22Rv1 (cell line): ENCODE measurements at regions not wholly inside any gene's neighbourhood (a gene's known extent, or its start where the extent isn't known, plus 50 kb on each side); places are given as distances from the start of the nearest gene placed in this dataset.

Experiments
- CTCF ChIP-seq: fragments of 450-650 bp; IDR thresholded peaks from 2 replicates; pipeline ENCODE4 v1.5.1; 2017; ENCODE audit warnings: mild to moderate bottlenecking
- ZFX ChIP-seq: fragments of 450-650 bp; IDR thresholded peaks from 2 replicates; pipeline ENCODE4 v1.6.1; 2017; ENCODE audit warnings: antibody characterized with exemption, borderline replicate concordance

- no peak for TF ChIP-seq CTCF
- no peak for TF ChIP-seq ZFX
Measured at GRCh38 chr11:45739866-45740265, 65.1 kb upstream of the SLC35C1 start.
